ENCODE measurements at regions not wholly inside any gene's neighbourhood (a gene's known extent, or its start where the extent isn't known, plus 50 kb on each side); places are given as distances from the start of the nearest gene placed in this dataset.

- H3K9me3 ChIP-seq (ENCODE audit: control insufficient read depth in 4 of 4, insufficient read depth in 3 of 4, low read length in 3 of 4): no peaks in the 10 kb centered on the region
- no peak overlapping the region for H3K9ac ChIP-seq (ENCODE audit: insufficient read depth in 1 of 2, low read length in 2 of 2)
- H3K27ac ChIP-seq (ENCODE audit: low read depth in 1 of 2, low read length in 1 of 2): no peak overlapping the region
- no peak overlapping the region for H3K4me3 ChIP-seq
- TF ChIP-seq, protein P1, sequence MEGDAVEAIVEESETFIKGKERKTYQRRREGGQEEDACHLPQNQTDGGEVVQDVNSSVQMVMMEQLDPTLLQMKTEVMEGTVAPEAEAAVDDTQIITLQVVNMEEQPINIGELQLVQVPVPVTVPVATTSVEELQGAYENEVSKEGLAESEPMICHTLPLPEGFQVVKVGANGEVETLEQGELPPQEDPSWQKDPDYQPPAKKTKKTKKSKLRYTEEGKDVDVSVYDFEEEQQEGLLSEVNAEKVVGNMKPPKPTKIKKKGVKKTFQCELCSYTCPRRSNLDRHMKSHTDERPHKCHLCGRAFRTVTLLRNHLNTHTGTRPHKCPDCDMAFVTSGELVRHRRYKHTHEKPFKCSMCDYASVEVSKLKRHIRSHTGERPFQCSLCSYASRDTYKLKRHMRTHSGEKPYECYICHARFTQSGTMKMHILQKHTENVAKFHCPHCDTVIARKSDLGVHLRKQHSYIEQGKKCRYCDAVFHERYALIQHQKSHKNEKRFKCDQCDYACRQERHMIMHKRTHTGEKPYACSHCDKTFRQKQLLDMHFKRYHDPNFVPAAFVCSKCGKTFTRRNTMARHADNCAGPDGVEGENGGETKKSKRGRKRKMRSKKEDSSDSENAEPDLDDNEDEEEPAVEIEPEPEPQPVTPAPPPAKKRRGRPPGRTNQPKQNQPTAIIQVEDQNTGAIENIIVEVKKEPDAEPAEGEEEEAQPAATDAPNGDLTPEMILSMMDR (IDR thresholded peaks at IDR 0.05; ENCODE audit: control extremely low read depth, extremely low read depth): no peak
- WGBS, 2 donors: 87 to 90% methylated on average over 6 of the region's 6 CpGs
- no peak for DNase-seq
- H3K27me3 ChIP-seq (ENCODE audit: control insufficient read depth in 3 of 3, insufficient read depth in 3 of 3, low read length in 2 of 3): no peaks in the 10 kb centered on the region
- H3K36me3 ChIP-seq (ENCODE audit: control insufficient read depth in 4 of 4, insufficient read depth in 4 of 4, low read length in 4 of 4): no peaks in the 10 kb centered on the region
- no peaks in the 10 kb centered on the region for H3K4me1 ChIP-seq (ENCODE audit: control insufficient read depth in 5 of 5, insufficient read depth in 5 of 5, low read length in 5 of 5)
- ATAC-seq (ENCODE audit: insufficient read depth, low FRiP score): no peak
Observed at GRCh38 chr4:81896936-81897335, 425.2 kb upstream of the RASGEF1B start.

DNA sequence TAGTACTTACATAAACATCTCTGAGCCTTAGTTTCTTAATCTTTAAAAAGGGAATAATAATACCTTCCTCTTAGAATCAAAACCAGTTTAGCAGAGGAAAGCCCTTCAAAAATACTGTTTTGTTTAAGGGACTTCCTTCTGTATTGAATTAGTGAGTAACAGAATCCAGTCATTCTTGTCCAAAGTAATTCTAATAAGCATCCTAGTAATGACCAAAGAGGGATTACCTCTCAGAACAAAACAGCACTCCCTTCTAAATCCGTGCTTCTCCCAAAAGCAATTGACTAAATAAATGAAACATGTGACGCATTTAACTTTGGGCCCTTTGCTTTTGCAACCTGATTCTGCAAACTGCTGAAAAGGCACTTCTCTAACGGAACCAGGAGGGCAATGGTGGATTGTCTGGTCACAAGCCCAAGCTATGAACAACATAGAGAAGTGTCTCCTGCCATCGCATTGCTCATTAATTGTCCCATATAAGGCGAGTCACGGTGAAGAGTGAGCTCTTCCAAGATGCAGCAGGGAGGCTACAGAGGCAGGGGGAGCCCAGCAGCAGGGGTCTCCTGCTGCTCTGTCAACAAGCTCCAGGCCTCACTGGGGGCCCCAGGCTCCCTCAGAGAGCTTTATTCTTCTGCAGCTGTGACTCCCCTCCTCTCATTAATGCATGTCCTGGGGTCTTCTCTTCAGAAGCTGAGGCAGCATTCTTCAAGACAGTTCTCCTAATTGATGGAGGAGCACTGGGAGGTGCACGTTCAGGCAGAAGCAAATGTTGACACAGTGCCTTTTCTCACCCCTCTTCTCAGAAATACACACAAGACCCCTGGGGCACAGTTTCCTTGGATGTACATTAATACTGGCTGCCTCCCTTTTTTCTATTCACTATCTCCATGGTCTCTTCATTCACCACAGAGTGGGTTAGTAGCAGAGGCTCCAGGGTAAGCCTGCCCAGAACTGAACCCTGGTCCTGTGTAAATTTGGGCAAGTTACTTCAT, 419.6 kb upstream of the RASGEF1B start:
- H3K9me3 ChIP-seq (ENCODE audit: control insufficient read depth in 4 of 4, insufficient read depth in 3 of 4, low read length in 3 of 4): no peaks in the 10 kb centered on the region
- no peak overlapping the region for H3K9ac ChIP-seq (ENCODE audit: insufficient read depth in 1 of 2, low read length in 2 of 2)
- no peak overlapping the region for H3K27ac ChIP-seq (ENCODE audit: low read depth in 1 of 2, low read length in 1 of 2)
- H3K27me3 ChIP-seq (ENCODE audit: control insufficient read depth in 3 of 3, insufficient read depth in 3 of 3, low read length in 2 of 3): no peaks in the 10 kb centered on the region
- DNase-seq (no peak), ATAC-seq (ENCODE audit: insufficient read depth, low FRiP score) (no peak)
- H3K4me3 ChIP-seq: no peak overlapping the region
- no peaks in the 10 kb centered on the region for H3K4me1 ChIP-seq (ENCODE audit: control insufficient read depth in 5 of 5, insufficient read depth in 5 of 5, low read length in 5 of 5)
- WGBS, 2 donors: 64 to 71% methylated on average over 7 of the region's 7 CpGs
- H3K36me3 ChIP-seq (ENCODE audit: control insufficient read depth in 4 of 4, insufficient read depth in 4 of 4, low read length in 4 of 4): no peaks in the 10 kb centered on the region
- TF ChIP-seq, protein P1 (IDR thresholded peaks at IDR 0.05; ENCODE audit: control extremely low read depth, extremely low read depth): no peak

DNA sequence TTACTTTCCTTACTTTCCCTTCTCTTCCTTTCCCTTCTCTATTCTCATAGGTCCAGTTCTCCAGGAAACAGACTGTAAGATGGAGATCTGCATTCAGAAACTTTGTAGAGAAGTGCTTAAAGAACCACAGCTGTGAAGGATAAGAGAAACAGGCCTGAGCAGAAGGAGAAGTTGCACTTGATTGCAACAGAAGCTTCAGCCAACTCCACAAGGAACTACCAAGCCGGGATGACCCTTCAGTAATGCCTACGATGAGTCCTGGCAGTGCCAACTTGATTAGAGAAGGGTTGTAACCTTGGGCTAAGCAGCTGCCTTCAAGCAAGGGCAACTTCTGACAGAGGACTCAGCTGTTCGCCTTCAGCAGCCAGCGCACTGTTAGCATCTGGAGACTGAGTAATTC, 413.3 kb upstream of the RASGEF1B start:
- Histone ChIP-seq H3K27me3 (ENCODE audit: control insufficient read depth in 3 of 3, insufficient read depth in 3 of 3, low read length in 2 of 3) (no peaks in the 10 kb centered on the region), H3K27ac (ENCODE audit: low read depth in 1 of 2, low read length in 1 of 2) (no peak overlapping the region), H3K4me3 (no peak overlapping the region), H3K4me1 (ENCODE audit: control insufficient read depth in 5 of 5, insufficient read depth in 5 of 5, low read length in 5 of 5) (no peaks in the 10 kb centered on the region), H3K9me3 (ENCODE audit: control insufficient read depth in 4 of 4, insufficient read depth in 3 of 4, low read length in 3 of 4) (no peaks in the 10 kb centered on the region), H3K9ac (ENCODE audit: insufficient read depth in 1 of 2, low read length in 2 of 2) (no peak overlapping the region), H3K36me3 (ENCODE audit: control insufficient read depth in 4 of 4, insufficient read depth in 4 of 4, low read length in 4 of 4) (no peaks in the 10 kb centered on the region)
- DNase-seq (no peak), ATAC-seq (ENCODE audit: insufficient read depth, low FRiP score) (no peak)
- 70 to 85% methylated on average over 4 of the region's 4 CpGs for WGBS, 2 donors
- TF ChIP-seq, protein P1 (IDR thresholded peaks at IDR 0.05; ENCODE audit: control extremely low read depth, extremely low read depth): no peak
